ENCODE measurements at regions not wholly inside any gene's neighbourhood (a gene's known extent, or its start where the extent isn't known, plus 50 kb on each side); places are given as distances from the start of the nearest gene placed in this dataset.

GRCh38 chr7:156145996-156146395 lies 333.7 kb upstream of the SHH start:
- DNase-seq = no peak

GRCh38 chr7:156145184-156145583 lies 332.9 kb upstream of the SHH start:
- no peak for DNase-seq

- no peak for DNase-seq
These were observed 331.4 kb upstream of the SHH start for GRCh38 chr7:156143683-156144082.

- DNase-seq = no peak
These were observed 330.9 kb upstream of the SHH start for GRCh38 chr7:156143158-156143557.

- DNase-seq = no peak
These were observed 329.7 kb upstream of the SHH start for GRCh38 chr7:156141941-156142340.

GRCh38 chr7:156140896-156141295 lies 328.6 kb upstream of the SHH start:
- DNase-seq = no peak

GRCh38 chr7:156140447-156140846 lies 328.2 kb upstream of the SHH start:
- DNase-seq = no peak

- no peak for DNase-seq
These were observed 327.4 kb upstream of the SHH start for GRCh38 chr7:156139633-156140032.

GRCh38 chr7:156139112-156139511 lies 326.8 kb upstream of the SHH start:
- DNase-seq = no peak

GRCh38 chr7:156131881-156132280 lies 319.6 kb upstream of the SHH start:
- DNase-seq = no peak

- DNase-seq = no peak
These were observed 317.3 kb upstream of the SHH start for GRCh38 chr7:156129522-156129921.

- DNase-seq = no peak
These were observed 316.2 kb upstream of the SHH start for GRCh38 chr7:156128496-156128895.

GRCh38 chr7:156127166-156128134 lies 315.2 kb upstream of the SHH start:
- DNase-seq = no peak

GRCh38 chr7:156125841-156126730 lies 313.8 kb upstream of the SHH start:
- DNase-seq = no peak

- DNase-seq = no peak
These were observed 312.1 kb upstream of the SHH start for GRCh38 chr7:156124356-156124755.

GRCh38 chr7:156123362-156123761 lies 311.1 kb upstream of the SHH start:
- no peak for DNase-seq

- DNase-seq = no peak
These were observed 310.6 kb upstream of the SHH start for GRCh38 chr7:156122752-156123354.

GRCh38 chr7:156121956-156122355 lies 309.7 kb upstream of the SHH start:
- no peak for DNase-seq

- no peak for DNase-seq
These were observed 309.2 kb upstream of the SHH start for GRCh38 chr7:156121434-156121833.

- DNase-seq = no peak
These were observed 308.3 kb upstream of the SHH start for GRCh38 chr7:156120552-156120951.

GRCh38 chr7:156119771-156120170 lies 307.5 kb upstream of the SHH start:
- DNase-seq = no peak

GRCh38 chr7:156118248-156118645 lies 306.0 kb upstream of the SHH start:
- DNase-seq = no peak

- no peak for DNase-seq
These were observed 305.4 kb upstream of the SHH start for GRCh38 chr7:156117542-156118247.
